ENCODE measurements at regions not wholly inside any gene's neighbourhood (a gene's known extent, or its start where the extent isn't known, plus 50 kb on each side); places are given as distances from the start of the nearest gene placed in this dataset.
"Not testable (repeated sequence)": the region's sequence is repeated elsewhere in the genome, so short reads cannot be mapped to it uniquely, and the experiment has no call there.

DNA sequence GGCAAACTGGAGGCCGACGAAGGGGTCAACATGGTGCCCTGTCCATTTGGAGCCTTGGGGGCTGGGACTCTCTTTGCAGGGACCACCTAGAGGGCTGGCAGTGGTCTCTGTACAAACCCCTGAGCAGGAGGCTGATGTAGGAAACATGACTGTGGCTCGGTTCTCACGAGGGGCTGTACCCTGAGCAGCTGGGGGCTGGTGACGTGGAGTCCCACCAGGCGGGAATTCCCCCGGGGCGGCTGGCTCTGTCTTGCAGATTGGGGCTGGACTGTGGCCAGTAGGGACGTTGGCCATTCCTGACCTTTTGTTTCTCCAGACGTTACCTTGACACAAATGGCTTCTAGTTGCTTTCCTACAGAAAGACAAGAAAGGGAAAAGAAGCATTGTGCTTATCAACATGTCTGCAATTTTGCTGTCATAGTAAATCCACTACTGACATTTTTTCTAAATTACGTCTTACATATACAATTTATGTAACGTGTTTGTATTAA lies 115.6 kb upstream of the PRKX start:
- not testable (repeated sequence) for H3K27me3 ChIP-seq (ENCODE audit: insufficient read depth, low read length); H3K4me1 ChIP-seq (ENCODE audit: insufficient read depth, low read length); H2AFZ ChIP-seq (ENCODE audit: low read depth, low read length); H3K36me3 ChIP-seq (ENCODE audit: insufficient read depth, low read length); H3K9me3 ChIP-seq (ENCODE audit: low read length); H3K4me3 ChIP-seq (ENCODE audit: low read length)

GRCh38 chrX:3828378-3829040 lies 115.1 kb upstream of the PRKX start:
- H3K9me3 ChIP-seq (ENCODE audit: low read length); H3K27me3 ChIP-seq (ENCODE audit: insufficient read depth, low read length); H3K4me1 ChIP-seq (ENCODE audit: insufficient read depth, low read length); H2AFZ ChIP-seq (ENCODE audit: low read depth, low read length); H3K36me3 ChIP-seq (ENCODE audit: insufficient read depth, low read length); H3K4me3 ChIP-seq (ENCODE audit: low read length): not testable (repeated sequence)

GRCh38 chrX:3824008-3824407 lies 110.6 kb upstream of the PRKX start:
- H3K36me3 ChIP-seq (ENCODE audit: insufficient read depth, low read length): peaks cover 13% of the 10 kb centered on the region
- not testable (repeated sequence) for H3K4me3 ChIP-seq (ENCODE audit: low read length); H3K9me3 ChIP-seq (ENCODE audit: low read length); H3K27me3 ChIP-seq (ENCODE audit: insufficient read depth, low read length); H3K4me1 ChIP-seq (ENCODE audit: insufficient read depth, low read length); H2AFZ ChIP-seq (ENCODE audit: low read depth, low read length)

DNA sequence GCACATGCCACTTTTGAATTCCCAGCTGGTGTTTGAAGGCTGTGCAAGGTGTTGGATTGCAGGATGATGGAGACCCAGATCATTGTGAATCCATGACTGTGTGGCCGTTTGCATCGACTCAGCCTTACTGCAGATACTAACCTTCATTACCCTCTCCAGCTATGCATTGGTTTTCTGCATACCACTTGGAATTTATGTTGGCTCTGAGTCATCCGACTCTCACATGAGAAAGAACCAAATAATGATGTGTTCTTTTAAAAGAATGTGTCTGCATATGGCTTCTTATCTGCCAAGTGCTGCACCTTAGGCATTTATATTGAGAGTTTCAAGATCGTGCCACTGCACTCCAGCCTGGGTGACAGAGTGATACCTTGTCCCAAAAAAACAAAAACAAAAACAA lies 106.7 kb upstream of the PRKX start:
- no peak overlapping the region for H3K4me3 ChIP-seq (ENCODE audit: low read length)
- H3K27me3 ChIP-seq (ENCODE audit: insufficient read depth, low read length): no peaks in the 10 kb centered on the region
- H3K4me1 ChIP-seq (ENCODE audit: insufficient read depth, low read length): no peaks in the 10 kb centered on the region
- H3K36me3 ChIP-seq (ENCODE audit: insufficient read depth, low read length): peaks cover 22% of the 10 kb centered on the region
- H3K9me3 ChIP-seq (ENCODE audit: low read length): no peaks in the 10 kb centered on the region
- no peak overlapping the region for H2AFZ ChIP-seq (ENCODE audit: low read depth, low read length)

DNA sequence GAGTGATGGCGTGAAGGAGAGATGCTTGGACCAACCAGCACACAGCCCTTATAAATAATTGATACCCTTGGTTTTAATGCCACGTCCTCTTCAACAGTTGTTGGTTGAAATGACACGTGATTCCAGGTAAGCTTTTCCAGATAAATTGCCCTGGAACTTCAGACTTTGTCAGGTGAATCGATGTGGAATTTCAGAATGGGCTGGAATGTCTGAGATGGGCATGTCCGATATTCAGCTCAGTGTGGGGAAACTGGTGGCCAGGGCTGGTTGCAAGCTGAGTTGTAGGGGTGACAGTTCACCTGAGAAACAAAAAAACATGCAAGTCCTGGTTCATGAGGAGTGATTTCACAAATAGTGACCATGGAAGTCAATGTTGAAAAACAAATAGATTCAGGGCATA lies 104.0 kb upstream of the PRKX start:
- H2AFZ ChIP-seq (ENCODE audit: low read depth, low read length); H3K9me3 ChIP-seq (ENCODE audit: low read length); H3K27me3 ChIP-seq (ENCODE audit: insufficient read depth, low read length); H3K4me3 ChIP-seq (ENCODE audit: low read length); H3K4me1 ChIP-seq (ENCODE audit: insufficient read depth, low read length): not testable (repeated sequence)
- H3K36me3 ChIP-seq (ENCODE audit: insufficient read depth, low read length): peaks cover 17% of the 10 kb centered on the region

GRCh38 chrX:3815896-3816664 lies 102.6 kb upstream of the PRKX start:
- H3K36me3 ChIP-seq (ENCODE audit: insufficient read depth, low read length): peaks cover 13% of the 10 kb centered on the region
- no peaks in the 10 kb centered on the region for H3K4me1 ChIP-seq (ENCODE audit: insufficient read depth, low read length)
- H2AFZ ChIP-seq (ENCODE audit: low read depth, low read length): no peak overlapping the region
- no peaks in the 10 kb centered on the region for H3K9me3 ChIP-seq (ENCODE audit: low read length)
- peak overlapping the region; percentile 41 for H3K4me3 ChIP-seq (ENCODE audit: low read length)
- no peaks in the 10 kb centered on the region for H3K27me3 ChIP-seq (ENCODE audit: insufficient read depth, low read length)

- Histone ChIP-seq H2AFZ (ENCODE audit: low read depth, low read length) (no peak overlapping the region), H3K4me3 (ENCODE audit: low read length) (no peak overlapping the region), H3K27me3 (ENCODE audit: insufficient read depth, low read length) (no peaks in the 10 kb centered on the region), H3K4me1 (ENCODE audit: insufficient read depth, low read length) (no peaks in the 10 kb centered on the region), H3K9me3 (ENCODE audit: low read length) (no peaks in the 10 kb centered on the region), H3K36me3 (ENCODE audit: insufficient read depth, low read length) (peaks cover 2% of the 10 kb centered on the region)
Observed at GRCh38 chrX:3811331-3812311, 98.2 kb upstream of the PRKX start.

- no peaks in the 10 kb centered on the region for H3K27me3 ChIP-seq (ENCODE audit: insufficient read depth, low read length)
- no peaks in the 10 kb centered on the region for H3K36me3 ChIP-seq (ENCODE audit: insufficient read depth, low read length)
- no peaks in the 10 kb centered on the region for H3K4me1 ChIP-seq (ENCODE audit: insufficient read depth, low read length)
Observed at GRCh38 chrX:3807906-3808305, 94.5 kb upstream of the PRKX start.

DNA sequence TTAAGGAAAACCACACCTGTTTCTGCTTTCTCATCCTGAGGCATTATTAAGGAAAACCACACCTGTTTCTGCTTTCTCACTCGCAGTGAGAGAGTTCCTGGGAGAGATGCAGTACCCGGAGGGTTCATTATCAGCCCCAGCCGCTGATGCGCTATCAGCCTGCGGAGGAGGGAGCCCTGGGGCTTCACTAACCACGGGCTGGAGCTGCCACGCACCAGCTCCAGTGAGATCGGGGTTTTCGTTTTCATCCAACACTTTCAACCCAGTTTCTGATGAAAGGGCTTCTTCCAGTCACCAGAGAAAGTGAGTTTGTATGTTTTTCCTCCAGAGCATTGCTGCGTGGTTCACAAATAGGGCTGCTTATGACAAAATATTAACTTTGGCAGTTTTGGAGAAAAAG lies 93.2 kb upstream of the PRKX start:
- H3K4me1 ChIP-seq (ENCODE audit: insufficient read depth, low read length): no peaks in the 10 kb centered on the region
- H2AFZ ChIP-seq (ENCODE audit: low read depth, low read length): no peak overlapping the region
- no peaks in the 10 kb centered on the region for H3K9me3 ChIP-seq (ENCODE audit: low read length)
- no peak overlapping the region for H3K4me3 ChIP-seq (ENCODE audit: low read length)
- no peaks in the 10 kb centered on the region for H3K27me3 ChIP-seq (ENCODE audit: insufficient read depth, low read length)
- H3K36me3 ChIP-seq (ENCODE audit: insufficient read depth, low read length): no peaks in the 10 kb centered on the region

More at GRCh38 chrX:3807906-3808305, 94.5 kb upstream of the PRKX start:
- Histone ChIP-seq H3K4me3 (ENCODE audit: low read length) (no peak overlapping the region), H3K9me3 (ENCODE audit: low read length) (no peaks in the 10 kb centered on the region), H2AFZ (ENCODE audit: low read depth, low read length) (no peak overlapping the region)

DNA sequence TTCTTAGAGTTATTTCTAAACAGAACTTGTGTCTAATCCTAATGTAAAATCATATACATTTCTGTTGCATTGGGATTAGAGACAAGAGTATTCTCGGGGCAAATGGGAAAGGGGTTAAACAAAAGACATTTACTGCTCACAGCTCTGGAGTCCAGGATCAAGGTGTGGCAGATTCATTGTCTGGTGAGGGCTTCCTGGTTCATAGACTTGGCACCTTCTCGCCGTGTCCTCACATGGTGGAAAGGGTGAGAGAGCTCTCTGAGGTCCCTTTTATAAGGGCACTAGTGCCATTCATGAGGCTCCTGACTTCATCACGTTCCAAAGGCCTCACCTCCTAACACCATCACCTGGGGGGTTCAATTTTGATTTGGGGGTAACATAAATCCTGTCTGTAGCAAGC lies 90.3 kb upstream of the PRKX start:
- Histone ChIP-seq H3K27me3 (ENCODE audit: insufficient read depth, low read length) (no peaks in the 10 kb centered on the region), H2AFZ (ENCODE audit: low read depth, low read length) (no peak overlapping the region), H3K36me3 (ENCODE audit: insufficient read depth, low read length) (no peaks in the 10 kb centered on the region), H3K4me1 (ENCODE audit: insufficient read depth, low read length) (no peaks in the 10 kb centered on the region), H3K4me3 (ENCODE audit: low read length) (no peak overlapping the region), H3K9me3 (ENCODE audit: low read length) (no peaks in the 10 kb centered on the region)

GRCh38 chrX:3803305-3803704 lies 89.9 kb upstream of the PRKX start:
- Histone ChIP-seq H3K4me3 (ENCODE audit: low read length) (no peak overlapping the region), H3K4me1 (ENCODE audit: insufficient read depth, low read length) (no peaks in the 10 kb centered on the region), H3K36me3 (ENCODE audit: insufficient read depth, low read length) (no peaks in the 10 kb centered on the region), H3K27me3 (ENCODE audit: insufficient read depth, low read length) (no peaks in the 10 kb centered on the region), H2AFZ (ENCODE audit: low read depth, low read length) (no peak overlapping the region), H3K9me3 (ENCODE audit: low read length) (no peaks in the 10 kb centered on the region)

- H3K4me1 ChIP-seq (ENCODE audit: insufficient read depth, low read length); H2AFZ ChIP-seq (ENCODE audit: low read depth, low read length); H3K9me3 ChIP-seq (ENCODE audit: low read length); H3K4me3 ChIP-seq (ENCODE audit: low read length); H3K36me3 ChIP-seq (ENCODE audit: insufficient read depth, low read length); H3K27me3 ChIP-seq (ENCODE audit: insufficient read depth, low read length): not testable (repeated sequence)
Observed at GRCh38 chrX:3795411-3795810, 82.0 kb upstream of the PRKX start.

GRCh38 chrX:3791449-3791848 lies 78.0 kb upstream of the PRKX start:
- no peaks in the 10 kb centered on the region for H3K9me3 ChIP-seq (ENCODE audit: low read length)
- H2AFZ ChIP-seq (ENCODE audit: low read depth, low read length): no peak overlapping the region
- no peaks in the 10 kb centered on the region for H3K4me1 ChIP-seq (ENCODE audit: insufficient read depth, low read length)
- H3K4me3 ChIP-seq (ENCODE audit: low read length): no peak overlapping the region
- no peaks in the 10 kb centered on the region for H3K27me3 ChIP-seq (ENCODE audit: insufficient read depth, low read length)
- no peaks in the 10 kb centered on the region for H3K36me3 ChIP-seq (ENCODE audit: insufficient read depth, low read length)
